AG09309 (cell line): ENCODE measurements at regions not wholly inside any gene's neighbourhood (a gene's known extent, or its start where the extent isn't known, plus 50 kb on each side); places are given as distances from the start of the nearest gene placed in this dataset.

Source experiments
- DNase-seq: peaks from one replicate; pipeline ENCODE4 v3.0.0-alpha.2; 2010; ENCODE audit warnings: low read depth
- H3K4me3 ChIP-seq: 2 replicates; pipeline ENCODE4 v1.5.1; 2011; ENCODE audit warnings: mild to moderate bottlenecking, low read depth, low read length, moderate library complexity; ENCODE audit not compliant: control insufficient read depth
- TF ChIP-seq, protein P1 (sequence below): IDR thresholded peaks from 2 replicates; pipeline ENCODE4 v1.5.1; 2011; ENCODE audit warnings: mild to moderate bottlenecking, low read depth, low read length, inconsistent platforms; ENCODE audit not compliant: insufficient read depth, control insufficient read depth; ENCODE audit errors: missing control alignments

DNA sequence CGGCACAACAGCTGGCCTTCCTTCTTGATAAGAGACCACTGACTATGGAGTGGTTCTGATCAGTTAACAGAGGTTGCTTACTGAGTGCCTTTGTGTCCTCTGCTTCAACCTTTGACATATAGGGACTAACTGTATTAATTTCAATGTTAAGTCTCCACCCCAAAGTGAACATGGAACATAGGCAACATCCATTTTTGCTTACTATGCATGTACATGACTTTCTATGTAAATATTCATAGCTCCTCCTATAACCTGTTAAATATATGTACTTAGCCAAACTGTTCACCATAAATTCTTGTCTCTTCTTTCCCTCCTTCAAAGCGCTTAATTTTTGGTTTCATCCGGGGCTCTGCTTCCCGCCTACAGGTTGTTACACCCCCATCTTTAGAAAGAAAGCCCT is 334.8 kb downstream of the EPM2A start:
- DNase-seq: no peak
- TF ChIP-seq, protein P1, sequence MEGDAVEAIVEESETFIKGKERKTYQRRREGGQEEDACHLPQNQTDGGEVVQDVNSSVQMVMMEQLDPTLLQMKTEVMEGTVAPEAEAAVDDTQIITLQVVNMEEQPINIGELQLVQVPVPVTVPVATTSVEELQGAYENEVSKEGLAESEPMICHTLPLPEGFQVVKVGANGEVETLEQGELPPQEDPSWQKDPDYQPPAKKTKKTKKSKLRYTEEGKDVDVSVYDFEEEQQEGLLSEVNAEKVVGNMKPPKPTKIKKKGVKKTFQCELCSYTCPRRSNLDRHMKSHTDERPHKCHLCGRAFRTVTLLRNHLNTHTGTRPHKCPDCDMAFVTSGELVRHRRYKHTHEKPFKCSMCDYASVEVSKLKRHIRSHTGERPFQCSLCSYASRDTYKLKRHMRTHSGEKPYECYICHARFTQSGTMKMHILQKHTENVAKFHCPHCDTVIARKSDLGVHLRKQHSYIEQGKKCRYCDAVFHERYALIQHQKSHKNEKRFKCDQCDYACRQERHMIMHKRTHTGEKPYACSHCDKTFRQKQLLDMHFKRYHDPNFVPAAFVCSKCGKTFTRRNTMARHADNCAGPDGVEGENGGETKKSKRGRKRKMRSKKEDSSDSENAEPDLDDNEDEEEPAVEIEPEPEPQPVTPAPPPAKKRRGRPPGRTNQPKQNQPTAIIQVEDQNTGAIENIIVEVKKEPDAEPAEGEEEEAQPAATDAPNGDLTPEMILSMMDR: no peak
- no peak overlapping the region for H3K4me3 ChIP-seq

DNA sequence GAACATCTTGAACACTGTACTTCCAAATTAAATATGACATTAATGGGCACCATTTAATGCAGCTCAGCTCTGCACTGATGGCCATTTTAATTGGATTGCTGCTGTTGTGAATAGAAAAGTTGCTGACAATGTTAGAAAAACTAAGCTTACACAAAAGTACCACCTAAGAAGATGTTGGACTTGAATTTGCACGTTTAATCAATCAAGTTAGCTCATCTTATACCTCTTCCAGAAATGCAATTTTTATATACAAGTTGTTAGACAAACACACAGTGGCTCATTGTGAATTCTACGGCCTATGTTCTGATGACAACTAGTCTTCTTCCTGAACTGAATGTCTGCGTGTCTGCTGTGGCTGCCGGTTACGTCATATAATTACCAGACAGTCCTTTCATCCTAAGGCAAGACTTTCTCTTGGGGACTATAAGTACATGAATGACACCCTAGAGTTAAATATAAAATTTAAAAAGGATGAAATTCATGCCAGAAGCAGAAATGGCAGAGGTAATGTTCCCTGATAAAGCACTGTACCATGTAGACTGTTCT is 330.2 kb downstream of the EPM2A start:
- no peak for DNase-seq
- no peak overlapping the region for H3K4me3 ChIP-seq
- TF ChIP-seq, protein P1: no peak

DNA sequence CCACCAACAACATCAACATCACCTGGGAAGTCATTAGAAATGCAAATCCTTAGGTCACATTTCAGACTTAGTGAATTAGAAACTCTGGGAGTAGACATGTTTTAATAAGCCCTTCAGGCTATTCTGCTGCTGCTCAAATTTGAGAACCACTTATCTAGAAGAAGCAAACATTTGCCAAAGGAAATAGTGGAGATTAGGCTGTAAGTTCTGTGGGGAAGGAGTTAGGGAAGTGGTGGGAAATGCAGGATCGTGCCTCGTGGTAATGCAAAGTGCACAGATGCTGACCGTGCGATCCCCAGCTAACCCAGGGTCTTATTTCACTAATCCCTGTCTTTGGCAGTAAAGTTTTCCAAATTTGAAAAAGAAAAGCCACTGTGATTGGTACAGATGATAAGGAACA is 328.5 kb downstream of the EPM2A start:
- DNase-seq: no peak
- H3K4me3 ChIP-seq: no peak overlapping the region
- TF ChIP-seq, protein P1: no peak

DNA sequence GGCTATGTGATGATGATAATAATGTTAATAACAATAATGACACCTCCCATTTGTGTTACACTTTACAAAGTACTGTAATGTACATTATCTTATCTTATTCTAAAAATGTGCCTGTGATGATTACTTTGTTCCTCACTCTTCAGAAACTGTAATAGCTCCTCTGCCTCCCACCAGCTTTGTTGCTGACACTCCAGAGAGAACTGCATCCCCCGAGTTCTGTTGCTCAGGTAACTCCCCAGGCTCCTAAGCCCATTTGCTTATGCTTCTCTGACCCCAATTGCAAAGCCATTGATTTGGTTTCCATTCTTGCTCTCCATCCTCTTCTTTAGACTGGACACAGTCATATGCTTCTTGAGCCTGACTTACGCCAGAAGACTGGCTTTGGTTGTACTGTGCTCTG is 319.7 kb downstream of the EPM2A start:
- H3K4me3 ChIP-seq: no peak overlapping the region
- TF ChIP-seq, protein P1: no peak
- no peak for DNase-seq

DNA sequence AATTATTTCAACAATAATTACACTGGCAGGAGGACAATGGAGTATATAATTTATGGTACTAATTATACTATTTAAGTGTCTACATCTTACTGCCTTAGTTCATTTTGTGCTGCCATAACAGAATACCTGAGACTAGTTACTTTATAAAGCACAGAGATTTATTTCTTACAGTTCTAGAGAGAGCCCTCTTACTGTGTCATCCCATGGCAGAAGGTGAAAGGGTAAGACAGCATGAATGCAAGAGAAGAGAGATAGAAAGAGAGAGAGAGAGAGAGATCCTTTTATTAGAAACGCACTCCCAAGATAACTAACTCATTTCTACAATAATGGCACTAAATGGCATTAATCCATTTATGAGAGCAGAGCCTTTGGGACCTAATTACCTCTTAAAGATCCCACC is 314.7 kb downstream of the EPM2A start:
- no peak overlapping the region for H3K4me3 ChIP-seq
- TF ChIP-seq, protein P1: no peak
- no peak for DNase-seq

DNA sequence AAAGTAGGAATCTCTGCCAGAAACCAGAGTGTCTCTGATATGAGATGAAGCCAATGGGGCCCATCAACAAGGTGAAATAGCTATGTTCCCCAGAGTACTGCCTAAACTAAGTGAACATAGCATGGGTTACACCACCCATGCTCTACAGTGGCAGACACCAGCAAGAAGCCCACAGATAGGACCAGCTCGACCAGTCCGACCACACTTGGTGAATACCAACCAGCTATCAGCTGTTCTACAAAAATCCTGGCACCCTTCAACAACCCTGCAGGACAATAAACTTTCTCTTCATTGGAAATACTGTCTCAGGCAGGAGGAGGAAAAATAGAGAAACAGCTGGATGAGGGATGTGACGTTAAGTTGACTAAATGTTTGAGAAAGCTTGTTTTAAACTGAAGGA is 311.4 kb downstream of the EPM2A start:
- no peak for DNase-seq
- TF ChIP-seq, protein P1: no peak
- no peak overlapping the region for H3K4me3 ChIP-seq

DNA sequence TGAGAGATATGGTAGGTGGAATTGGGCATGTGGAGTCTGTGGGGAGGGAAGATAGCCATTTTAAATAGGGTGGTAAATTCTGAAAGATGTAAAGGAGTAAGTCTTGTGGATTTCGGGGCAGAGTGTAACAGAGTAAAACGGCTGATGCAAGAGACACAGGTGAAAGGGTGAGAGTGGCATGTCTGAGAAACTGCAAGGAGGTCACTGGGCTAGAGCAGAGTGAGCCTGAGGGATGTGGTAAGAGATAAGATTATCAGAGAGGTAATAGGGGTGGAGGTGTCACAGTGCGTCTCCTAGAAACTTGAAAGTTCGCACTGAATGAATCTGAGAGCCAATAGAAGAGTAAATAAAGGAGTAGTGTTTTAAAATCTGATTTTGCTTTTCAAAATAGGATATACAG is 308.1 kb downstream of the EPM2A start:
- H3K4me3 ChIP-seq: no peak overlapping the region
- no peak for DNase-seq
- TF ChIP-seq, protein P1: no peak
